HEK293 (cell line): ENCODE measurements at regions not wholly inside any gene's neighbourhood (a gene's known extent, or its start where the extent isn't known, plus 50 kb on each side); places are given as distances from the start of the nearest gene placed in this dataset.

Source experiments
- CTCF ChIP-seq: fragments of 450-650 bp; formaldehyde crosslinking; IDR thresholded peaks from 2 replicates; pipeline ENCODE4 v1.5.1; 2016; ENCODE audit warnings: missing biosample characterization, missing genetic modification characterization
- MEIS1 ChIP-seq: sonication (generic); formaldehyde crosslinking; IDR thresholded peaks from 2 replicates; pipeline ENCODE4 v1.8.1; 2022; ENCODE audit warnings: missing genetic modification reagents, mild to moderate bottlenecking, borderline replicate concordance
- ZEB2 ChIP-seq: fragments of 450-650 bp; formaldehyde crosslinking; IDR thresholded peaks from 2 replicates; pipeline ENCODE4 v1.5.1; 2016; ENCODE audit warnings: missing biosample characterization, missing genetic modification characterization
- ZNF391 ChIP-seq: fragments of 450-650 bp; formaldehyde crosslinking; IDR thresholded peaks from 2 replicates; pipeline ENCODE4 v1.5.1; 2016; ENCODE audit warnings: low read depth, missing biosample characterization, missing genetic modification characterization, borderline replicate concordance
- ZNF426 ChIP-seq: fragments of 450-650 bp; formaldehyde crosslinking; IDR thresholded peaks from 2 replicates; pipeline ENCODE4 v1.5.1; 2017; ENCODE audit warnings: missing biosample characterization, missing genetic modification characterization, mild to moderate bottlenecking, inconsistent platforms, moderate library complexity
- ZNF549 ChIP-seq: fragments of 450-650 bp; IDR thresholded peaks from 2 replicates; pipeline ENCODE4 v1.5.1; 2018; ENCODE audit warnings: missing biosample characterization, missing genetic modification characterization, mild to moderate bottlenecking, inconsistent platforms, moderate library complexity
- ZNF645 ChIP-seq: fragments of 450-650 bp; formaldehyde crosslinking; IDR thresholded peaks from 2 replicates; pipeline ENCODE4; 2016; ENCODE audit warnings: missing biosample characterization, missing genetic modification characterization
- ZSCAN4 ChIP-seq: fragments of 450-650 bp; formaldehyde crosslinking; IDR thresholded peaks from 2 replicates; pipeline ENCODE4 v1.5.1; 2017; ENCODE audit warnings: missing biosample characterization, missing genetic modification characterization

GRCh38 chr4:117376692-117377091 lies 291.3 kb upstream of the TRAM1L1 start:
- TF ChIP-seq ZNF645 (no peak), ZNF426 (no peak), ZNF391 (no peak), CTCF (tag by site-specific recombination) (no peak), ZSCAN4 (tag by site-specific recombination) (no peak), MEIS1 (CRISPR knock-in tag) (no peak), ZEB2 (no peak), ZNF549 (tag by site-specific recombination) (no peak)
